BJ (cell line): ENCODE measurements at regions not wholly inside any gene's neighbourhood (a gene's known extent, or its start where the extent isn't known, plus 50 kb on each side); places are given as distances from the start of the nearest gene placed in this dataset.

Source experiments
- CTCF ChIA-PET: fragments of 350-600 bp; formaldehyde crosslinking; extraction: SDS; loops from one replicate; lab custom pipeline; 2021; ENCODE audit warnings: antibody characterized with exemption, inconsistent platforms; lab: Yijun Ruan, JAX
- POLR2A ChIA-PET: fragments of 300-600 bp; sonication (Branson Sonifier 250); formaldehyde crosslinking; extraction: SDS; loops from one replicate; lab custom pipeline; 2021; ENCODE audit warnings: antibody characterized with exemption; lab: Charles Lee
- DNase-seq: peaks from one replicate; pipeline ENCODE4 v3.0.0-alpha.2; 2011; ENCODE audit warnings: low read depth
- H3K27me3 ChIP-seq: 2 replicates; pipeline ENCODE4 v1.6.0; 2011; ENCODE audit warnings: low read length; ENCODE audit not compliant: control insufficient read depth, insufficient read depth
- H3K36me3 ChIP-seq: 2 replicates; pipeline ENCODE4 v1.5.1; 2011; ENCODE audit warnings: low read length; ENCODE audit not compliant: control insufficient read depth, insufficient read depth
- H3K4me3 ChIP-seq: 2 replicates; pipeline ENCODE4 v1.5.1; 2011; ENCODE audit warnings: low read depth, mild to moderate bottlenecking, control low read depth, low read length
- TF ChIP-seq, protein P1 (sequence below): IDR thresholded peaks from 2 replicates; pipeline ENCODE4 v1.5.1; 2011; ENCODE audit warnings: low read depth, mild to moderate bottlenecking, control low read depth, inconsistent platforms, low read length, moderate library complexity; ENCODE audit not compliant: insufficient read depth

DNA sequence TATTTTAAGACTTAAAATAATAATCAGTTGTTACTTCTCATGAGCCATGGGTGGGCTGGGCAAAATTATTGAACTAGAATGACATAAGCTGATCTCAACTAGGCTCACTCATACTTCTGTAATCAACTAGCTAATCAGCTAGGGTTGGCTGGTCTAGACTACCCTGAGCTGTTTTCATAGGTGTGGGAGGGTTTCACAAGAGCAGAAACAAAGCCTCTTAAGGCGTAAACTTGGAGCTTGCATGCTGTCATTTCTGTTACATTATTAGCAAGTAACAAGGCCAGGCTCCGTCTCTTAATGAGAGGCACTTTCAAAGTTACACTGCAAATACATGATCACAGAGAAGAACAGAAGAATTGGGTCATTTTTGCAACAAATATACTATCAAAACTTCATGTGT, 57.2 kb upstream of the GHR start:
- H3K36me3 ChIP-seq: no peaks in the 10 kb centered on the region
- no peak for DNase-seq
- TF ChIP-seq, protein P1, sequence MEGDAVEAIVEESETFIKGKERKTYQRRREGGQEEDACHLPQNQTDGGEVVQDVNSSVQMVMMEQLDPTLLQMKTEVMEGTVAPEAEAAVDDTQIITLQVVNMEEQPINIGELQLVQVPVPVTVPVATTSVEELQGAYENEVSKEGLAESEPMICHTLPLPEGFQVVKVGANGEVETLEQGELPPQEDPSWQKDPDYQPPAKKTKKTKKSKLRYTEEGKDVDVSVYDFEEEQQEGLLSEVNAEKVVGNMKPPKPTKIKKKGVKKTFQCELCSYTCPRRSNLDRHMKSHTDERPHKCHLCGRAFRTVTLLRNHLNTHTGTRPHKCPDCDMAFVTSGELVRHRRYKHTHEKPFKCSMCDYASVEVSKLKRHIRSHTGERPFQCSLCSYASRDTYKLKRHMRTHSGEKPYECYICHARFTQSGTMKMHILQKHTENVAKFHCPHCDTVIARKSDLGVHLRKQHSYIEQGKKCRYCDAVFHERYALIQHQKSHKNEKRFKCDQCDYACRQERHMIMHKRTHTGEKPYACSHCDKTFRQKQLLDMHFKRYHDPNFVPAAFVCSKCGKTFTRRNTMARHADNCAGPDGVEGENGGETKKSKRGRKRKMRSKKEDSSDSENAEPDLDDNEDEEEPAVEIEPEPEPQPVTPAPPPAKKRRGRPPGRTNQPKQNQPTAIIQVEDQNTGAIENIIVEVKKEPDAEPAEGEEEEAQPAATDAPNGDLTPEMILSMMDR: no peak
- no peaks in the 10 kb centered on the region for H3K27me3 ChIP-seq
- ChIA-PET POLR2A (no interaction called here), CTCF (no interaction called here)
- no peak overlapping the region for H3K4me3 ChIP-seq
